PC-9 (cell line): ENCODE measurements at regions not wholly inside any gene's neighbourhood (a gene's known extent, or its start where the extent isn't known, plus 50 kb on each side); places are given as distances from the start of the nearest gene placed in this dataset.

Source experiments
- BruUV-seq: library from RNA; stranded (reverse); fragments of 400-500 nt; replicated peaks from 2 replicates; lab custom pipeline; 2021; lab: Mats Ljungman, UMichigan
- CTCF ChIA-PET: fragments of 300-600 bp; sonication (Branson Sonifier 250); formaldehyde crosslinking; loops from one replicate; lab custom pipeline; 2022; ENCODE audit warnings: antibody characterized with exemption; lab: Charles Lee
- POLR2A ChIA-PET: fragments of 300-600 bp; sonication (Branson Sonifier 250); formaldehyde crosslinking; loops from one replicate; lab custom pipeline; 2022; ENCODE audit warnings: antibody characterized with exemption; ENCODE audit not compliant: unreplicated experiment; lab: Charles Lee
- DNase-seq, 2 experiments: peaks; one replicate each; pipeline versions ENCODE4 v3.0.0 to v3.0.0-alpha.2; 2015 to 2022; ENCODE audit warnings: mixed read lengths in 1 of 2
- H2AFZ ChIP-seq: fragments of 200-600 bp; sonication (generic); 2 replicates; pipeline ENCODE4 v1.8.1; 2017; ENCODE audit warnings: antibody characterized with exemption
- H3F3A ChIP-seq: fragments of 200-600 bp; sonication (generic); 2 replicates; pipeline ENCODE4 v1.8.1; 2017; ENCODE audit warnings: antibody characterized with exemption, mild to moderate bottlenecking, low read depth; ENCODE audit not compliant: insufficient read depth
- H3K27ac ChIP-seq: fragments of 200-600 bp; sonication (generic); 2 replicates; pipeline ENCODE4 v1.6.1; 2016; ENCODE audit warnings: mixed run types
- H3K27me3 ChIP-seq: fragments of 200-600 bp; sonication (generic); 2 replicates; pipeline ENCODE4 v1.6.1; 2016; ENCODE audit warnings: low read depth, mixed run types; ENCODE audit not compliant: insufficient read depth
- H3K36me3 ChIP-seq: fragments of 200-600 bp; sonication (generic); 2 replicates; pipeline ENCODE4 v1.6.1; 2016; ENCODE audit warnings: low read depth, mixed run types
- H3K4me1 ChIP-seq: fragments of 200-600 bp; sonication (generic); replicated peaks from 2 replicates; pipeline ENCODE4 v1.6.1; 2016; ENCODE audit warnings: mixed run types; ENCODE audit not compliant: insufficient read depth
- H3K4me2 ChIP-seq: fragments of 200-600 bp; sonication (generic); 2 replicates; pipeline ENCODE4 v1.6.1; 2017; ENCODE audit warnings: mixed run types
- H3K4me3 ChIP-seq: fragments of 200-600 bp; sonication (generic); 2 replicates; pipeline ENCODE4 v1.6.1; 2016; ENCODE audit warnings: mixed run types
- H3K79me2 ChIP-seq: fragments of 200-600 bp; sonication (generic); 2 replicates; pipeline ENCODE4 v1.6.1; 2017; ENCODE audit warnings: low read depth, mixed run types
- H3K9me2 ChIP-seq: fragments of 200-600 bp; sonication (generic); 2 replicates; pipeline ENCODE4 v1.8.1; 2017; ENCODE audit warnings: mild to moderate bottlenecking; ENCODE audit not compliant: insufficient read depth
- H3K9me3 ChIP-seq: fragments of 200-600 bp; sonication (generic); 2 replicates; pipeline ENCODE4 v1.8.1; 2016; ENCODE audit warnings: low read depth; ENCODE audit not compliant: insufficient read depth
- H4K20me1 ChIP-seq: fragments of 200-600 bp; sonication (generic); 2 replicates; pipeline ENCODE4 v1.8.1; 2017; ENCODE audit not compliant: insufficient read depth
- CTCF ChIP-seq: fragments of 200-600 bp; sonication (generic); conservative IDR thresholded peaks from 2 replicates; pipeline ENCODE4 v1.6.1; 2017; ENCODE audit warnings: mixed run types, antibody characterized with exemption, mild to moderate bottlenecking, moderate library complexity
- EZH2 ChIP-seq: fragments of 200-600 bp; sonication (generic); IDR thresholded peaks from 2 replicates; pipeline ENCODE4 v1.8.0; 2017; ENCODE audit warnings: antibody characterized with exemption, low read depth
- intact Hi-C: fragments of 100-400 bp; cut with micrococcal nuclease; formaldehyde crosslinking; loops from one replicate; pipeline ENCODE4 v1.10.0; 2022; ENCODE audit not compliant: unreplicated experiment

- DNase-seq: no peak
- no peaks in the 10 kb centered on the region for H3F3A ChIP-seq
- peaks cover 12% of the 10 kb centered on the region for H3K4me1 ChIP-seq
- ChIA-PET POLR2A (no interaction called here), CTCF (no interaction called here)
- no peak overlapping the region for H3K27ac ChIP-seq
- no peaks in the 10 kb centered on the region for H3K27me3 ChIP-seq
- no peaks in the 10 kb centered on the region for H4K20me1 ChIP-seq
- H3K4me2 ChIP-seq: no peak overlapping the region
- intact Hi-C loops: no loop called here
- no peaks in the 10 kb centered on the region for H3K9me2 ChIP-seq
- H3K4me3 ChIP-seq: no peak overlapping the region
- H3K9me3 ChIP-seq: no peaks in the 10 kb centered on the region
- no peaks in the 10 kb centered on the region for H3K79me2 ChIP-seq
- no TSS peak for BruUV-seq
- no peak overlapping the region for H2AFZ ChIP-seq
- H3K36me3 ChIP-seq: no peaks in the 10 kb centered on the region
- TF ChIP-seq CTCF: no peak
- TF ChIP-seq EZH2: no peak
Observed at GRCh38 chr13:40285634-40286033, 380.8 kb downstream of the FOXO1 start.

GRCh38 chr13:40287428-40287827, 379.0 kb downstream of the FOXO1 start:
- H3K4me2 ChIP-seq: no peak overlapping the region
- intact Hi-C loops: no loop called here
- H3K27ac ChIP-seq: no peak overlapping the region
- ChIA-PET CTCF (interaction anchor here (0.6 kb wide), 1 partner anchor 304 kb away, joined by 3 read pairs; no protein-coding TSS in a partner anchor), POLR2A (no interaction called here)
- no peaks in the 10 kb centered on the region for H3F3A ChIP-seq
- DNase-seq: no peak
- no TSS peak for BruUV-seq
- peaks cover 12% of the 10 kb centered on the region for H3K4me1 ChIP-seq
- TF ChIP-seq CTCF: no peak
- no peak for TF ChIP-seq EZH2
- no peaks in the 10 kb centered on the region for H3K9me3 ChIP-seq
- no peak overlapping the region for H2AFZ ChIP-seq
- H3K27me3 ChIP-seq: no peaks in the 10 kb centered on the region
- H3K9me2 ChIP-seq: no peaks in the 10 kb centered on the region
- no peaks in the 10 kb centered on the region for H4K20me1 ChIP-seq
- no peak overlapping the region for H3K4me3 ChIP-seq
- no peaks in the 10 kb centered on the region for H3K79me2 ChIP-seq
- no peaks in the 10 kb centered on the region for H3K36me3 ChIP-seq

- H3K27ac ChIP-seq: no peak overlapping the region
- BruUV-seq: no TSS peak
- H4K20me1 ChIP-seq: no peaks in the 10 kb centered on the region
- DNase-seq: no peak
- no peaks in the 10 kb centered on the region for H3K9me2 ChIP-seq
- TF ChIP-seq CTCF (no peak), EZH2 (no peak)
- no peak overlapping the region for H3K4me2 ChIP-seq
- H3K4me3 ChIP-seq: no peak overlapping the region
- no peaks in the 10 kb centered on the region for H3K27me3 ChIP-seq
- ChIA-PET CTCF (no interaction called here), POLR2A (no interaction called here)
- peaks cover 11% of the 10 kb centered on the region for H3K4me1 ChIP-seq
- no peaks in the 10 kb centered on the region for H3F3A ChIP-seq
- no peaks in the 10 kb centered on the region for H3K36me3 ChIP-seq
- intact Hi-C loops: no loop called here
- no peaks in the 10 kb centered on the region for H3K79me2 ChIP-seq
- H2AFZ ChIP-seq: no peak overlapping the region
- no peaks in the 10 kb centered on the region for H3K9me3 ChIP-seq
Observed at GRCh38 chr13:40288259-40288658, 378.2 kb downstream of the FOXO1 start.
